Upper lobe of left lung (tissue), 6 donors: ENCODE measurements at regions not wholly inside any gene's neighbourhood (a gene's known extent, or its start where the extent isn't known, plus 50 kb on each side); places are given as distances from the start of the nearest gene placed in this dataset.

Source experiments
- ATAC-seq, 2 donors: fragments of 200-7000 bp; cut with Tn5 transposase; one replicate each; pipeline ENCODE4 v1.9.1; 2022; ENCODE audit warnings: mild to moderate bottlenecking in 2 of 2, moderate library complexity in 2 of 2; ENCODE audit not compliant: low FRiP score in 2 of 2
- DNase-seq, 2 donors: peaks; one replicate each; pipeline ENCODE4 v3.0.0-alpha.2; 2019 to 2020
- H3K27ac ChIP-seq, 4 donors: fragments of 200-600 bp; sonication (generic); one replicate each; pipeline ENCODE4 v1.5.1; 2016 to 2019
- H3K27me3 ChIP-seq, 4 donors: fragments of 200-600 bp; sonication (generic); one replicate each; pipeline ENCODE4 v1.5.1; 2017 to 2019
- H3K36me3 ChIP-seq, 4 donors: fragments of 200-600 bp; sonication (generic); one replicate each; pipeline ENCODE4 v1.5.1; 2016 to 2019
- H3K4me1 ChIP-seq, 4 donors: fragments of 200-600 bp; sonication (generic); one replicate each; pipeline ENCODE4 v1.5.1; 2018 to 2019
- H3K4me3 ChIP-seq, 4 donors: fragments of 200-600 bp; sonication (generic); one replicate each; pipeline ENCODE4 v1.5.1; 2017 to 2019; ENCODE audit warnings: mild to moderate bottlenecking in 2 of 4, moderate library complexity in 1 of 4
- H3K9me3 ChIP-seq, 4 donors: fragments of 200-600 bp; sonication (generic); one replicate each; pipeline ENCODE4 v1.5.1; 2018 to 2019
- CTCF ChIP-seq, 6 experiments: fragments of 450-650 bp in 4 of 6; fragments of 200-600 bp in 2 of 6; sonication (generic) in 2 of 6; IDR thresholded peaks; one replicate each; pipeline ENCODE4 v1.5.1; 2016 to 2019; ENCODE audit warnings: antibody characterized with exemption in 6 of 6
- EP300 ChIP-seq, 4 donors: sonication (generic); formaldehyde crosslinking; IDR thresholded peaks; one replicate each; pipeline ENCODE4 v1.5.1; 2017; ENCODE audit warnings: antibody characterized with exemption in 4 of 4, control low read depth in 2 of 4
- POLR2A ChIP-seq, 4 donors: fragments of 450-650 bp; IDR thresholded peaks; one replicate each; pipeline ENCODE4 v1.5.1; 2016 to 2017; ENCODE audit warnings: antibody characterized with exemption in 4 of 4, mild to moderate bottlenecking in 2 of 4
- POLR2AphosphoS5 ChIP-seq, 2 donors: sonication (generic); formaldehyde crosslinking; IDR thresholded peaks; one replicate each; pipeline ENCODE4 v1.5.1; 2017; ENCODE audit warnings: antibody characterized with exemption in 2 of 2
- WGBS, 2 donors: methylation state at CpG; one replicate each; pipeline ENCODE4 v1.1.5; 2017 to 2018; 5-methylcytosine and 5-hydroxymethylcytosine counted together
- donor health status: DM: no; HTN: no; CAD: no; lungs with moderate emphysema.
- donor health status: DM: no; HTN: yes; CAD: no; lungs with severe emphysema.

GRCh38 chr7:12508005-12508404 is 62.5 kb upstream of the SCIN start:
- no peak overlapping the region for H3K27ac ChIP-seq
- no peaks in the 10 kb centered on the region for H3K4me1 ChIP-seq
- H3K9me3 ChIP-seq: no peaks in the 10 kb centered on the region
- 85 to 88% methylated on average over 3 of the region's 3 CpGs for WGBS, 2 donors
- no peak for TF ChIP-seq POLR2A (IDR thresholded peaks at IDR 0.05)
- H3K36me3 ChIP-seq: no peaks in the 10 kb centered on the region
- no peak overlapping the region for H3K4me3 ChIP-seq
- ATAC-seq: no peak
- no peaks in the 10 kb centered on the region for H3K27me3 ChIP-seq
- DNase-seq: no peak

- ATAC-seq (no peak), DNase-seq (no peak)
- WGBS, 2 donors: 76 to 78% methylated on average over 2 of the region's 2 CpGs
- no peak overlapping the region for H3K4me3 ChIP-seq
- no peak overlapping the region for H3K27ac ChIP-seq
- H3K4me1 ChIP-seq: no peaks in the 10 kb centered on the region
- TF ChIP-seq CTCF (IDR thresholded peaks at IDR 0.05): no peak
- H3K9me3 ChIP-seq: no peaks in the 10 kb centered on the region
- no peaks in the 10 kb centered on the region for H3K27me3 ChIP-seq
- no peaks in the 10 kb centered on the region for H3K36me3 ChIP-seq
Measured at GRCh38 chr7:12508554-12508953, 62.0 kb upstream of the SCIN start.

- no peak for DNase-seq
- no peak for TF ChIP-seq POLR2A (IDR thresholded peaks at IDR 0.05)
- TF ChIP-seq POLR2AphosphoS5 (IDR thresholded peaks at IDR 0.05): no peak
- TF ChIP-seq CTCF (IDR thresholded peaks at IDR 0.05): no peak
- TF ChIP-seq EP300 (IDR thresholded peaks at IDR 0.05): no peak
- Histone ChIP-seq H3K9me3 (peaks cover 0 to 3% (median 0%) of the 10 kb centered on the region in 4 donors), H3K36me3 (no peaks in the 10 kb centered on the region), H3K4me3 (no peak overlapping the region), H3K27me3 (peaks cover 0 to 4% (median 0%) of the 10 kb centered on the region in 4 donors), H3K27ac (no peak overlapping the region), H3K4me1 (no peaks in the 10 kb centered on the region)
- no peak for ATAC-seq
Measured at GRCh38 chr7:12517451-12517850, 53.1 kb upstream of the SCIN start.

DNA sequence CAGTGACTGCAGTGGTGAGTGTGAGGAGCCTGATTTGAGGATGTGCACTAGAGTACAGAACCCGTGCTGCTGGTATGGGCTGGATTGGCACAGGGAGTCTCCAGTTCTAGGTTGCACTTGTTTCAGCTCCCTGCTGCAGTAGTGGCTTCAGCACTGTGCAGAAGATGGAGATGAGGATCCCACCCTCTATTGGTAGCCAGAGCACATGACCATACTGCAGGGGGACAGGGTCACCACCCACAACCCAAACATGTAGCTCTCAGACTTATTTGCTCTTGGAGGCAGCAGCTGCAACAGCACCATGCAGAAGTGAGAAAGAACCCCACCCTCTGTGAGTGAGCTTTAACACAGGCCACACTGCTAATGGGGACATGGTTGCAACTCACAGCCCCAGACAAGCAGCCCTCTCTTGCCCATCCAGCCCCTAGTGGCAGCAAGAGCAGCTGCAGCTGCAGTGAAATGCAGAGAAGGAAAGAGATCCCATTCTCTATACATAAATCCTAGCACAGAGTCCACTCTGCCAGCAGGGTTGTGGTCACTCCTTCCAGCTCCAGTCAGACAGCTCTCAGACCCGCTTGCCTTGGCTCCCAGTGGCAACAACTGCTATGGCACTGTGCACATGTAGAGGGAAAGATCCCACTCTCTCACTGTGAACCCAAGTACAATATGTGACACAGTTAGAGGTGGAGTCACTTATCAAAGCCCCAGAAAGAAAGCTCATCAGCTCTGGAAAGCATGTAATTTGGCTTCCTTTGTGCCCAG is 51.4 kb upstream of the SCIN start:
- Histone ChIP-seq H3K36me3 (no peaks in the 10 kb centered on the region), H3K9me3 (peaks cover 0 to 3% (median 0%) of the 10 kb centered on the region in 4 donors), H3K4me1 (no peaks in the 10 kb centered on the region), H3K27ac (no peak overlapping the region), H3K27me3 (peaks cover 0 to 4% (median 0%) of the 10 kb centered on the region in 4 donors), H3K4me3 (no peak overlapping the region)
- no peak for DNase-seq
- 84% methylated on average over 2 of the region's 2 CpGs; no CpG with 5 or more reads in 1 of the 2 donors for WGBS, 2 donors
- peak in 2 of 6 experiments; percentile 10 to 35 for TF ChIP-seq CTCF (IDR thresholded peaks at IDR 0.05)
- no peak for TF ChIP-seq POLR2AphosphoS5 (IDR thresholded peaks at IDR 0.05)
- no peak for TF ChIP-seq POLR2A (IDR thresholded peaks at IDR 0.05)
- no peak for TF ChIP-seq EP300 (IDR thresholded peaks at IDR 0.05)
- ATAC-seq: no peak

DNA sequence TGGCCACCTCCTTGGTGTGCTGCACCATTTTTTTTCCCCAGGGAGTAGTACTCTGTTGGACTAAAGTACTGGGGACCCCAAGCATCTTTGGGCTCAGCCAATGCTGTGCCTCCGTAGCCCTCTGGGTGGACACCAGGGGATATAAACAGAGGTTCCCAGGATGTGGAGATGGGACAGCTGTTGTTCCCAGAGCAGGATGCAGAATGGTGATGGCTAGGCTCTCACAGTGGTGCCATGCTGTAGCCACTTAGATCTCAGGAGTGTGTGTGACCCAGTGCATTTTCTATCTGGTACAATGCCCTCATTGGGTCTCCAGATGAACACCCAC is 50.9 kb upstream of the SCIN start:
- Histone ChIP-seq H3K9me3 (peaks cover 0 to 3% (median 0%) of the 10 kb centered on the region in 4 donors), H3K36me3 (no peaks in the 10 kb centered on the region), H3K27me3 (peaks cover 0 to 4% (median 0%) of the 10 kb centered on the region in 4 donors), H3K4me1 (no peaks in the 10 kb centered on the region), H3K4me3 (no peak overlapping the region), H3K27ac (no peak overlapping the region)
- ATAC-seq (peak in 1 of 2 donors; percentile 19), DNase-seq (no peak)
- 0% methylated on average over 1 of the region's 1 CpG; no CpG with 5 or more reads in 1 of the 2 donors for WGBS, 2 donors
- no peak for TF ChIP-seq POLR2AphosphoS5 (IDR thresholded peaks at IDR 0.05)
- TF ChIP-seq CTCF (IDR thresholded peaks at IDR 0.05): no peak
- TF ChIP-seq EP300 (IDR thresholded peaks at IDR 0.05): no peak
- no peak for TF ChIP-seq POLR2A (IDR thresholded peaks at IDR 0.05)
